IMR-90 (cell line): ENCODE measurements at regions not wholly inside any gene's neighbourhood (a gene's known extent, or its start where the extent isn't known, plus 50 kb on each side); places are given as distances from the start of the nearest gene placed in this dataset.

Experiments
- ATAC-seq: fragments of 200-7000 bp; cut with Tn5 transposase; 2 replicates; pipeline ENCODE4 v1.9.1; 2020; ENCODE audit warnings: low read depth, mild to moderate bottlenecking, moderate library complexity
- BruUV-seq: library from RNA; stranded (reverse); fragments of 400-500 nt; replicated peaks from 2 replicates; lab custom pipeline; 2021; lab: Mats Ljungman, UMichigan
- CTCF ChIA-PET: fragments of 300-600 bp; formaldehyde crosslinking; extraction: SDS; loops from one replicate; lab custom pipeline; 2021; ENCODE audit warnings: antibody characterized with exemption; lab: Yijun Ruan, JAX
- POLR2A ChIA-PET: fragments of 300-600 bp; sonication (Branson Sonifier 250); formaldehyde crosslinking; loops from one replicate; lab custom pipeline; 2022; ENCODE audit warnings: antibody characterized with exemption; ENCODE audit not compliant: unreplicated experiment; lab: Charles Lee
- DNase-seq: peaks from one replicate; pipeline ENCODE4 v3.0.0; 2013
- H2AFZ ChIP-seq: replicated peaks from 2 replicates; pipeline ENCODE3; 2013; ENCODE audit warnings: low read length, mild to moderate bottlenecking; ENCODE audit not compliant: poor library complexity
- H2AK5ac ChIP-seq: 2 replicates; pipeline ENCODE4 v1.6.1; 2013; ENCODE audit warnings: low read depth, low read length, inconsistent platforms
- H2AK9ac ChIP-seq: replicated peaks from 2 replicates; pipeline ENCODE3; 2013; ENCODE audit warnings: mild to moderate bottlenecking, low read depth, low read length, moderate library complexity; ENCODE audit not compliant: poor library complexity
- H2BK120ac ChIP-seq: 2 replicates; pipeline ENCODE4 v1.6.1; 2013; ENCODE audit warnings: low read depth, low read length, inconsistent platforms
- H2BK15ac ChIP-seq: 3 replicates; pipeline ENCODE4 v1.6.1; 2013; ENCODE audit warnings: low read depth, low read length, inconsistent platforms
- H2BK20ac ChIP-seq: 2 replicates; pipeline ENCODE4 v1.6.1; 2013; ENCODE audit warnings: low read depth, mild to moderate bottlenecking, inconsistent platforms, low read length, moderate library complexity
- H2BK5ac ChIP-seq: 2 replicates; pipeline ENCODE4 v1.6.1; 2013; ENCODE audit warnings: mild to moderate bottlenecking, low read depth, low read length, inconsistent platforms; ENCODE audit not compliant: poor library complexity, severe bottlenecking
- H3K14ac ChIP-seq: replicated peaks from 2 replicates; pipeline ENCODE4 v1.6.1; 2013; ENCODE audit warnings: low read depth, low read length, inconsistent platforms
- H3K18ac ChIP-seq: 2 replicates; pipeline ENCODE4 v1.6.1; 2013; ENCODE audit warnings: low read depth, low read length, control low read depth
- H3K23ac ChIP-seq: 2 replicates; pipeline ENCODE4 v1.6.1; 2013; ENCODE audit warnings: low read depth, low read length, inconsistent platforms
- H3K27ac ChIP-seq: 2 replicates; pipeline ENCODE4 v1.5.1; 2013; ENCODE audit warnings: mild to moderate bottlenecking, control low read depth, low read length; ENCODE audit not compliant: insufficient read depth
- H3K27me3 ChIP-seq: 2 replicates; pipeline ENCODE4 v1.6.1; 2013; ENCODE audit warnings: low read length; ENCODE audit not compliant: control insufficient read depth, insufficient read depth
- H3K36me3 ChIP-seq: 2 replicates; pipeline ENCODE4 v1.6.1; 2013; ENCODE audit warnings: low read length, mixed read lengths; ENCODE audit not compliant: control insufficient read depth, insufficient read depth
- H3K4ac ChIP-seq: 2 replicates; pipeline ENCODE4 v1.6.1; 2013; ENCODE audit warnings: low read depth, low read length, inconsistent platforms
- H3K4me1 ChIP-seq: 2 replicates; pipeline ENCODE4 v1.6.1; 2013; ENCODE audit warnings: low read length, mixed read lengths; ENCODE audit not compliant: control insufficient read depth, insufficient read depth
- H3K4me2 ChIP-seq: 2 replicates; pipeline ENCODE4 v1.6.1; 2013; ENCODE audit warnings: low read depth, mild to moderate bottlenecking, control low read depth, low read length, moderate library complexity
- H3K4me3 ChIP-seq: 2 replicates; pipeline ENCODE4 v1.5.1; 2013; ENCODE audit warnings: low read depth, mild to moderate bottlenecking, control low read depth, low read length, moderate library complexity; ENCODE audit not compliant: insufficient read depth
- H3K56ac ChIP-seq: 2 replicates; pipeline ENCODE4 v1.6.1; 2013; ENCODE audit warnings: low read length, inconsistent platforms; ENCODE audit not compliant: insufficient read depth; ENCODE audit errors: extremely low read depth
- H3K79me1 ChIP-seq, 2 experiments: 2 replicates each; pipeline ENCODE4 v1.6.1; 2013; ENCODE audit warnings: low read length in 2 of 2, inconsistent platforms in 1 of 2, low read depth in 1 of 2
- H3K9ac ChIP-seq: 2 replicates; pipeline ENCODE4 v1.6.1; 2013; ENCODE audit warnings: low read depth, low read length, control low read depth
- H3K9me1 ChIP-seq: 2 replicates; pipeline ENCODE4 v1.6.1; 2013; ENCODE audit warnings: low read length, inconsistent platforms; ENCODE audit not compliant: insufficient read depth
- H3K9me3 ChIP-seq: 2 replicates; pipeline ENCODE4 v1.6.1; 2013; ENCODE audit warnings: low read length; ENCODE audit not compliant: control insufficient read depth, insufficient read depth
- H4K20me1 ChIP-seq: 2 replicates; pipeline ENCODE4 v1.6.1; 2013; ENCODE audit warnings: low read length, inconsistent platforms; ENCODE audit not compliant: insufficient read depth
- H4K5ac ChIP-seq: 2 replicates; pipeline ENCODE4 v1.6.1; 2013; ENCODE audit warnings: mild to moderate bottlenecking, low read depth, low read length, control low read depth
- H4K8ac ChIP-seq, 2 experiments: 2 replicates each; pipeline ENCODE4 v1.6.1; 2013; ENCODE audit warnings: low read depth in 2 of 2, low read length in 2 of 2, control low read depth in 1 of 2, inconsistent platforms in 1 of 2
- H4K91ac ChIP-seq: 2 replicates; pipeline ENCODE4 v1.6.1; 2013; ENCODE audit warnings: low read depth, low read length, inconsistent platforms; ENCODE audit not compliant: insufficient read depth
- MAFK ChIP-seq: IDR thresholded peaks from 2 replicates; pipeline ENCODE4 v1.6.1; 2012; ENCODE audit warnings: low read depth, low read length, improper control_type of control experiment
- WGBS, 2 experiments: methylation state at CpG; one replicate each; pipeline versions ENCODE4 v1.1.5 to v1.1.7; 2013; ENCODE audit warnings: missing lambda C conversion rate in 2 of 2; ENCODE audit not compliant: insufficient read length in 1 of 2; ENCODE audit errors: extremely low coverage in 2 of 2; 5-methylcytosine and 5-hydroxymethylcytosine counted together
- dilution Hi-C: fragments of 300-500 bp; cut with HindIII; formaldehyde crosslinking; loops from one replicate; pipeline ENCODE4 v1.14.3; 2018; ENCODE audit warnings: low sequenced_read_pairs; ENCODE audit not compliant: unreplicated experiment
- in situ Hi-C: fragments of 300-500 bp; cut with MboI; formaldehyde crosslinking; loops from 3 replicates; pipeline ENCODE4 v1.14.3; 2019; ENCODE audit warnings: low sequenced_read_pairs, inconsistent platforms, mixed read lengths
- intact Hi-C: fragments of 100-400 bp; cut with micrococcal nuclease; formaldehyde crosslinking; loops from 2 replicates; pipeline ENCODE4 v1.10.0; 2022

GRCh38 chr2:53353135-53354114, 414.2 kb upstream of the CHAC2 start:
- no peak overlapping the region for H2AFZ ChIP-seq
- H3K4me2 ChIP-seq, result no peak overlapping the region
- no peak overlapping the region for H2BK5ac ChIP-seq
- H3K23ac ChIP-seq, result no peak overlapping the region
- in situ Hi-C loops (no loop called here), dilution Hi-C loops (no loop called here), intact Hi-C loops (no loop called here)
- H3K9me3 ChIP-seq, result peaks cover 4% of the 10 kb centered on the region; the same call in 1 of the 2 replicates
- H3K56ac ChIP-seq, result no peak overlapping the region
- H3K27ac ChIP-seq, result no peak overlapping the region; the same call in 1 of the 2 replicates
- peak; percentile 42 for ATAC-seq
- H4K91ac ChIP-seq, result no peak overlapping the region
- H2AK5ac ChIP-seq, result no peak overlapping the region
- H3K79me1 ChIP-seq, result no peaks in the 10 kb centered on the region
- CTCF ChIA-PET, result interaction anchor here (0.5 kb wide), 1 partner anchor 35 kb away, joined by 3 read pairs; no protein-coding TSS in a partner anchor
- peak; percentile 15 for DNase-seq
- POLR2A ChIA-PET, result no interaction called here
- H3K27me3 ChIP-seq, result no peaks in the 10 kb centered on the region
- H2AK9ac ChIP-seq, result no peak overlapping the region
- no peak overlapping the region for H2BK20ac ChIP-seq
- no peak overlapping the region for H2BK15ac ChIP-seq
- WGBS, 2 experiments, result no CpG with 5 or more reads among the region's 6 CpGs
- H3K4ac ChIP-seq, result no peak overlapping the region
- no peak overlapping the region for H4K8ac ChIP-seq
- no peaks in the 10 kb centered on the region for H3K36me3 ChIP-seq
- H3K9me1 ChIP-seq, result no peaks in the 10 kb centered on the region
- BruUV-seq, result no TSS peak
- no peak overlapping the region for H4K5ac ChIP-seq
- TF ChIP-seq MAFK, result no peak
- no peak overlapping the region for H3K14ac ChIP-seq
- no peaks in the 10 kb centered on the region for H3K4me1 ChIP-seq
- H2BK120ac ChIP-seq, result no peak overlapping the region
- no peak overlapping the region for H3K9ac ChIP-seq
- no peaks in the 10 kb centered on the region for H4K20me1 ChIP-seq
- H3K4me3 ChIP-seq, result no peak overlapping the region
- H3K18ac ChIP-seq, result no peak overlapping the region
